SKM-1 (cell line): ENCODE measurements at regions not wholly inside any gene's neighbourhood (a gene's known extent, or its start where the extent isn't known, plus 50 kb on each side); places are given as distances from the start of the nearest gene placed in this dataset.
A peak's percentile ranks its signal among the peaks of the same experiment; 100 is the strongest.
"Not testable (repeated sequence)": the region's sequence is repeated elsewhere in the genome, so short reads cannot be mapped to it uniquely, and the experiment has no call there.

Experiments
- DNase-seq: peaks from one replicate; lab custom pipeline; 2025; ENCODE audit not compliant: unreplicated experiment; lab: John Stamatoyannopoulos, UW

- not testable (repeated sequence) for DNase-seq
Observed at GRCh38 chr1:242914729-242915128, 340.4 kb downstream of the CEP170 start.

GRCh38 chr1:242912855-242913254 lies 342.2 kb downstream of the CEP170 start:
- not testable (repeated sequence) for DNase-seq

DNA sequence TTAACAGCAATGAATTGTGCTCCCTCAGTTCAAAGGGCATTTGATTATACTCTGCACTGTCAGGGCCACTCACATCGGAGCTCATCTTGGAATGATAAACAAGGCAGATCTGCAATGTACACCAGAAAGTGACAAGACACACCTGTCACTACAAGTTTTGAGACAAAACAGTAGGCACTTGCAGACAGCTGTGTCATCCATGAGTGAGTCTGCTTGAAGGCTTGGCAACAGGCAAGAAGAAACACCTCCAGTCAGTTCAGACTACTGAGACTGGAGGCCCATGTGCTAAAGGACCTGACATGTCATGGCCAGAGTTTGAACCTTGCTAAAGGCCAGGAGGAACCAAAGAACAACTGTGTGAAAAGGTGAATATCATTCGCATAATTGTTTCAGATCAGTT lies 354.5 kb downstream of the CEP170 start:
- DNase-seq: not testable (repeated sequence)

DNA sequence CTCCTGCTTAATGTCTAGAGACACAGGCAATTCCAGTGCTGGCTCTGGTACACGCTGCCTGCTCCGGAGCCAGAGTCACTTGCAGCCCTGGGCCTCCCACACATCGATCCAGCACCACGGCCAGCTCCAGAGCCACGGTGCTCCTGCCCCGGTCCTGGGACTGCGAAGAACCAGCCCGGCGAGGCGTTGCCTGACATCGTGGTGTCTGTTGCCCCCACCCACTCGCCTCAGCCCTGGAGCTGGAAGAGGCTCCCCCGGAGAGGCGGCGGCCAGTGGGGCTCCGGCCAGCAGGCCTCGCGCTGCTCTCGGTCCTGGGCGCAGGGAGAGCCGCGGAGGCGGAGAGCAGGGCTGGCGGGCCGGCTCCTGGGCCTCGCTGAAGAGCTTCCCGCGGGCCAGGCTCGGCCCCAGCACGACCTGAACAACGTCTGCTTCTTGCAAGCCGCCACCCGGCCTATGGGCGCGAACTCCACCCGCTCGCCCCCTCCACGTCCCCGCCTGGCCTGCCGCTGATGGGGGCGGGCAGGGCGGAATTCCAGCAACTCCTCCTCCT lies 364.8 kb downstream of the CEP170 start:
- DNase-seq: no peak

GRCh38 chr1:242886137-242886536 lies 361.6 kb upstream of the PLD5 start:
- DNase-seq: no peak

DNA sequence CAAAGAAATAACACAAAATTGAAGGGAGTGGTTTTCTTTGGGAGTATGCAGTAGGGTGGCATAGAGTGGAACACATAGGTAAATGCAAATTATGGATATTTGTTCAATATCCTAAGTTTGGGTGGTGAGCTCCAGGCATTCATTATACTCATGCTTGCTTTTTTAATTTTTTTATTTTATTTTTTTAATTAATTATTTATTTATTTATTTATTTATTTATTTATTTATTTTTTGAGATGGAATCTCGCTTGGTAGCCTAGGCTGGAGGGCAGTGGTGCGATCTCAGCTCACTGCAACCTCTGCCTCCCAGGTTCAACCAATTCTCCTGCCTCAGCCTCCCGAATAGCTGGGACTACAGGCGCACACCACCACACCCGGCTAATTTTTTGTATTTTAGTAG lies 355.5 kb upstream of the PLD5 start:
- DNase-seq: not testable (repeated sequence)

GRCh38 chr1:242877743-242878142 lies 353.2 kb upstream of the PLD5 start:
- no peak for DNase-seq

GRCh38 chr1:242877229-242877628 lies 352.7 kb upstream of the PLD5 start:
- DNase-seq: no peak

DNA sequence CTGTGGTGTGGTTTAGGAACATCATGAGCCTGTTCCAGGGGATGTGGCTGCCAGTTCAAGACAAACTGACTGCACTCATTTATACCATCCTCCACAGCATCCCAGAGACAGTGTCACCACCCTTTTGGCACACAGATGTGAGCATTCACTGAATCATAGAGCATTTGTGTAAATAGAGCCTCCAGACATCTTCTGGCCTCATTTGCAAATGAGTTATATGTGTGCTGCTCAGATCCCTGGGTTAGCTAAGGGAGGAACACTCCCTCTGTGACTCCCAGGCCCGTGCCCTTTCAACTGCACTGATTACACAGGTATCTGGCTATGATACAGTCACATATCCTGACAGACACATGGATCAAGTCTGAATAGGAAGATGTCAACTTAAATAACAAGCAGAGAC lies 351.5 kb upstream of the PLD5 start:
- DNase-seq: no peak

DNA sequence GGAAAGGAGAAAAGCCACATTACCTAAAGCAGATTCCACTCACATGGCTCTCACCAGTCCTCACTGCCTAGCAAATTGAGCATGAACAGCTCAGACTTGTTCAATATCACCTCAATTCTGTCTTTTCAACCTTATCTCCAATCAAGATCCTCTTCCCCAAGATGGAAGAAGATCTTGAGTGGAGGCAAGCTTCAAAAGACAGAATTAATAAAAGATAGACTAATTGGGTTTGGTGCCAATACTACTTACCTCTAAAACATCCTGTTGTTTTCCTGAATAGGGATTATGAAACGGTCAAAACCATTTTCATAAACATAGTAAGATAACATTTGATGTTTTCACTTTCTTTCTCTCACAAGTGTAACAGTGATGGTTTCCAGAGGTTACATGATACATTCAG lies 349.2 kb upstream of the PLD5 start:
- no peak for DNase-seq

GRCh38 chr1:242872521-242872920 lies 348.0 kb upstream of the PLD5 start:
- DNase-seq: no peak

- DNase-seq: no peak
Observed at GRCh38 chr1:242871471-242872030, 347.1 kb upstream of the PLD5 start.

GRCh38 chr1:242870966-242871365 lies 346.5 kb upstream of the PLD5 start:
- no peak for DNase-seq

DNA sequence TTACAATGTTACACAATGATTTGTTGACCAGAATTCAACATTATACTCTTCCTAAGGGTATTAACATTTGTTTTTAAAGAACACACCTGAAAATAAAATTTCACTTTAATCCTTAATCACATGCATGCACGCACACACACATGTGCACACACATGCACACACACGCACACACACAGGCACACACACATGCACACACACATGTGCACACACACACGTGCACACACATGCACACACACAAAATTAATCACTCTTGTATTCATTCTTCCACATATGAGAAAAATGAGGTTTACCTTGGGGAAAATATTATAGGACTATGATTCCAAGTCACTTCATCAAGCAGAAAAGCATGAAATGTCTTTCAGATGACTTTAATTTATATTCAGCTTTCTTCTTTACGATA lies 331.8 kb upstream of the PLD5 start:
- DNase-seq: no peak

- no peak for DNase-seq
Observed at GRCh38 chr1:242854466-242854865, 330.0 kb upstream of the PLD5 start.

GRCh38 chr1:242847390-242847993 lies 323.0 kb upstream of the PLD5 start:
- DNase-seq: peak; percentile 27

- DNase-seq: no peak
Observed at GRCh38 chr1:242842094-242842493, 317.6 kb upstream of the PLD5 start.

DNA sequence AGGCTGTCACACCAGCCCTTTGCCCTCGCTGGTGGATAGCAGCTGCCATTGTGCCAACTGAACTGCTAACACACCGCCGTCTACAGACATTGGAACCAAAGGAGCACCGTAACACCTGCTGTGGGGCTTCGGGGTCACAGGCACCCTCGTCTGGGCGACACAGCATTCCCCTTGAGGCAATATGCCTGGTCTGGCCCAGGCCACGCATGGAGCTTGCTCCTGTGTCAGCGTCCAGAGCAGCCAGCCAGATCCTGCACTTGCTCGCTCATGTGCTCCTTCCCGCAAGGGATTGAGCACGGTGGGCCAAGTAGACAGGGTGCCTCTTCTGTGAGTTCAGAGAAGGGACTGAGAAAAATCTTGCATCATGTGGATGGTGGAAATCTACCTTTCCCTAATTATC lies 314.6 kb upstream of the PLD5 start:
- DNase-seq: no peak

DNA sequence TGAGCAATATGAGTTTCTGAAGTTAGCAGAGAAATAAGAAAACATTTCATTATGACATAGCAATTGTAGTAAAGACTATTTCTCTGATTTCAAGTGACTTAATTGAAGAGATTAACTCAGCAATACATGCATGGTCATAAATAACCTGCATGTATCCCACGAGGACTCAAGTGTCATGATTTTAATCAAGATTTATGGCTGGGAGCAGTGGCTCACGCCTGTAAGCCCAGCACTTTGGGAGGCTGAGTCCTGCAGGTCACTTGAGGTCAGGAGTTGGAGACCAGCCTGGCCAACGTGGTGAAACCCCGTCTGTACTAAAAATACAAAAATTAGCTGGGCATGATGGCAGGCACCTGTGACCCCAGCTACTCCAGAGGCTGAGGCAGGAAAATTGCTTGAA lies 311.9 kb upstream of the PLD5 start:
- DNase-seq: no peak

- no peak for DNase-seq
Observed at GRCh38 chr1:242828828-242829227, 304.3 kb upstream of the PLD5 start.

DNA sequence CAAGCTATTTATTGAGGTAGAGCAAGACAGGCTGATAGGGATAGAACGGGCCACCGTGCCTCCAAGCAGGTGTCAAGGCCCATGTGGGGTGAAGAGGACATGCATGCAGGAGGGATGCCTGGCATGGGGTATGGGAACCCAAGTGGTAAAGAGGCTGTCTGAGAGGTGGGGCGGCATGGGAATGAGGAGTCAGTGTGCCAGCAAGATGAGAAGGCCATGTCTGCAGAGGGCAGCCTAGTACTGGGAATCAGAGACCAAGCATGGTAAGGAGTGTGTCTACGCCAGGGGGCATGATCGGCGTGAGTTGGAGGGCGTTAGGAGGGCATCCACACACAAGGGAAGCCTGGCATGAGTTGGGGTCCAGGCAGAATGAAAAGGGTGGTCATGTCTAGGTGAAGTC lies 303.7 kb upstream of the PLD5 start:
- no peak for DNase-seq

- no peak for DNase-seq
Observed at GRCh38 chr1:242827538-242827937, 303.0 kb upstream of the PLD5 start.
